HEK293 (cell line): ENCODE measurements at regions not wholly inside any gene's neighbourhood (a gene's known extent, or its start where the extent isn't known, plus 50 kb on each side); places are given as distances from the start of the nearest gene placed in this dataset.

Experiments used
- AEBP2 ChIP-seq: fragments of 450-650 bp; formaldehyde crosslinking; IDR thresholded peaks from 2 replicates; pipeline ENCODE4 v1.5.1; 2016; ENCODE audit warnings: missing biosample characterization, missing genetic modification characterization, borderline replicate concordance
- CTCF ChIP-seq: fragments of 450-650 bp; formaldehyde crosslinking; IDR thresholded peaks from 2 replicates; pipeline ENCODE4 v1.5.1; 2016; ENCODE audit warnings: missing biosample characterization, missing genetic modification characterization
- SETDB1 ChIP-seq: IDR thresholded peaks from one replicate; pipeline ENCODE4 v1.6.1; 2017; ENCODE audit warnings: mild to moderate bottlenecking, low read length, moderate library complexity, mixed read lengths; ENCODE audit not compliant: insufficient read length
- ZNF341 ChIP-seq: fragments of 450-650 bp; formaldehyde crosslinking; IDR thresholded peaks from 2 replicates; pipeline ENCODE4; 2016; ENCODE audit warnings: low read depth, missing biosample characterization, missing genetic modification characterization
- ZNF366 ChIP-seq: fragments of 450-650 bp; formaldehyde crosslinking; conservative IDR thresholded peaks from 2 replicates; pipeline ENCODE4 v1.5.1; 2016; ENCODE audit warnings: missing biosample characterization, missing genetic modification characterization
- ZNF692 ChIP-seq: fragments of 450-650 bp; formaldehyde crosslinking; IDR thresholded peaks from 2 replicates; pipeline ENCODE4 v1.5.1; 2016; ENCODE audit warnings: missing biosample characterization, missing genetic modification characterization

DNA sequence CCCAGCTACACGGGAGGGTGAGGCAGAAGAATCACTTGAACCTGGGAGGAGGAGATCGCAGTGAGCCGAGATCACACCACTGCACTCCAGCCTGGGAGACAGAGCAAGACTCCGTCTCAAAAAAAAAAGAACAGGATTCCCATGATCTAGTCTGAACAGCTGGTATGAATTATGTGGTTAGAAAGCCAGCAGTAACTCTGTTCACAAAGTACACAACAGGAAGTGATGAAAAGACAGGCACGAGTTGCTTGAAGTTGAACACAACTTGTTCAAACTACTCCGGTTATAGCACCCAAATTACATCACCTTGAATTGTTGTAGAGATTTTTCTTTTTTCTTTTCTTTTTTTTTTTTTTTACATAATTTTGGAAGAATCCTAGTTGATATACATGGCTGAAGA is 238.8 kb upstream of the RGS6 start:
- TF ChIP-seq ZNF366 (tag by site-specific recombination): no peak
- no peak for TF ChIP-seq CTCF (tag by site-specific recombination)
- TF ChIP-seq SETDB1: no peak
- TF ChIP-seq AEBP2 (tag by site-specific recombination): no peak
- TF ChIP-seq ZNF341 (tag by site-specific recombination): no peak
- TF ChIP-seq ZNF692 (tag by site-specific recombination): no peak
